Pulmonary artery endothelial cell (primary cell): ENCODE measurements at regions not wholly inside any gene's neighbourhood (a gene's known extent, or its start where the extent isn't known, plus 50 kb on each side); places are given as distances from the start of the nearest gene placed in this dataset.
"Not testable (repeated sequence)": the region's sequence is repeated elsewhere in the genome, so short reads cannot be mapped to it uniquely, and the experiment has no call there.

Experiments used
- DNase-seq: peaks from one replicate; pipeline ENCODE4 v3.0.0-alpha.2; 2011; ENCODE audit warnings: low read depth, low spot score

DNA sequence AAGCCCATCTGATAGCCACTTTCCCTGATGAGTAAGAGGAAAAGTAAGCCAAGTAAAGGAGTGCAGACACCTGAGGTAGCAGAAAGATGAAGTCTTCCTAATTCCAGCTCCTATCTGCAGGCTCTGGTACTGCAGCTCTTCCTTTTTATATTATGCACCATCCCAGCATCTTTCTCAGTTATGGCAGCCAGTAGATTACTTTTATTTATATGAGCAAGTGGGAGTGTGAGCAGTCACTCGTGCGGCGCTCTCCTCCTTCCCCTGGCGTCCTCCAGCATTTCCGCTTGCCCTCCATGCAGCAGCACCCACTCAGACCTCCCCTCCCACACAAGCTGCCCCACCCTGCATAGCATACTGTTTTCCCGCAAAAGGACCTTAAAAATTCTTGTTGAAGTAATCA is 465.9 kb upstream of the DPPA4 start:
- no peak for DNase-seq

GRCh38 chr3:109804697-109805096 is 467.4 kb upstream of the DPPA4 start:
- no peak for DNase-seq

DNA sequence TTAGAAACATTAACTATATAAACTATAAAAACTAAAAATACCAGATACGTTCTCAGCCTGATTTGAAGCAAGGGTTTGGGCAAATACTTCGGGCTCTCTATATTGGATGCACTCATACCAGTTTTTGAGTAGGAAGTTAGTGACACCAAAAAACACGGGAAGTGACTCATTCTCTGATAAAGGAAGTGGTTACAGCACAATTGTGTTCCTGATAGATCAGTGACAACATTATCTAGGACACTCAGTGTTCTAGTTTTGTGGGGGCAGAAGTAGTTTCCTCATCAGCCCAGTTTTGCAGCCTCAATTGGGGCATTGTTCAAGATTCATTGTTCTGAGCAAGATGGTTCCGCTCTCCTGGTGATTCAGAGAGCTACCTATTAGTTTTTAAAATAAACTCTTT is 469.6 kb upstream of the DPPA4 start:
- DNase-seq: peak; percentile 45

DNA sequence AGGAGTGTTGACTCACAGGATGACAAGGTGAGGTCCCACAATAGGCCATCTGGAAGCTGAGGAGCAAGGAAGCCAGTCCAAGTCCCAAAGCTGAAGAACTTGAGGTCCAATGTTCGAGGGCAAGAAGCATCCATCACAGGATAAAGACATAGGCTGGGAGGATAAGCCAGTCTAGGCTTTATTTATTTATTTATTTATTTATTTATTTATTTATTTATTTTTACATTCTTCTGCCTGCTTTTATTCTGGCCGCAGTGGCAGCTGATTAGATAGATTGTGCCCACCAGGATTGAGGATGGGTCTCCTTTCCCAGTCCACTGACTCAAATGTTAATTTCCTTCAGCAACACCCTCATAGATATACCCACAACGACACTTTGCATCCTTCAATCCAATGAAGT is 472.2 kb upstream of the DPPA4 start:
- no peak for DNase-seq

DNA sequence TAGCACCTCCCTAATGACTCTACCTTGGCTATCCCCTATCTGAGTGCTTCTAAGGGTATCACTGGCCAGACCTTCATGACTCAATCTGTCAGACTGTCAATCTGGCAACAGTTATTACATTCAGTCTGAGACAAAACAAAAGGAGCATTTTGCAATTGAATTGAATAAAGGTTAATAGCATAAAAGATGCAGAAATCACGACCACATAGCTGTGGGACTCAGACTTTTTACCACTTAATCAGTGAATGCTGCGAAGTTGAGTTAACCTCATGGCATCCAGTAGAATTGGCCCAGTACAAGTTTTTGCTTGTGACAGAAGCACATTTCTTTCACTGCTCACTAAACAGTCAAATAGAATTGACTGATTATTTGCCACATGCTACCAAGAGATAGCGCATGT is 480.7 kb upstream of the DPPA4 start:
- no peak for DNase-seq

- DNase-seq: no peak
Measured at GRCh38 chr3:109819734-109820133, 482.4 kb upstream of the DPPA4 start.

- no peak for DNase-seq
Measured at GRCh38 chr3:109825971-109826810, 488.8 kb upstream of the DPPA4 start.

DNA sequence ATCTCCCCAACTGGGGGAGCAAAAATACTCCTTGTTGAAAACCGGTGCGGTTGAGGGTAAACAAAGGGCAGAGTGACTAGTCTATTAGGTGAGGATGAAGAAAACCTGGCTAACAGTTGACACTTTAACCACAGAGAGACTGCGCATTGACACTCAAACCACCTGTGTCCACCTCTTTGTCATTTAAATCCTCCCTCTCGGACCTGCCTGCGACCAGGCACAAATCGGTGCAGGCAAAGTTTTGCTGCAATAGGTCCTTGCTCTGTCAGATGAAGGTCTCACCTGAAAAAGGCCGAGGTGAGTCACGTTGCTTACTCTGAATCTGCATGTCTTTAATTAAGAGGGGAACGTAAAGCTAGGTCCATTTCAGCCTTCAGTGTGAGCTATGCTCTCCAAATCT is 494.1 kb upstream of the DPPA4 start:
- DNase-seq: no peak

DNA sequence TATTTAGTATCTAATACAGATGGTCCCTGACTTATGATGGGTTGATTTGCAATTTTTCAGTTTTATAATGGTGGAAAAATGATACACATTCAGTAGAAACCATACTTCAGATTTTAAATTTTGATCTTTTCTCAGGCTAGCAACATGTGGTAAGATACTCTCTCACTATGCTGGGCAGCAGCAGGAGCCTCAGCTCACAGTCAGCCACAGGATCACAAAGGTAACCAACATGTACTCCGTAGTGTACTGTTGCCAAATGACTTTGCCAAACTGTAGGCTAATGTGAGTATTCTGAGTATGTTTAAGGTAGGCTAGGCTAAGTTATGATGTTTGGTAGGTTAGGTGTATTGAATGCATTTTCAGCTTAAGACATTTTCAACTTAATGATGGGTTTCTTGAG is 498.6 kb upstream of the DPPA4 start:
- DNase-seq: no peak

DNA sequence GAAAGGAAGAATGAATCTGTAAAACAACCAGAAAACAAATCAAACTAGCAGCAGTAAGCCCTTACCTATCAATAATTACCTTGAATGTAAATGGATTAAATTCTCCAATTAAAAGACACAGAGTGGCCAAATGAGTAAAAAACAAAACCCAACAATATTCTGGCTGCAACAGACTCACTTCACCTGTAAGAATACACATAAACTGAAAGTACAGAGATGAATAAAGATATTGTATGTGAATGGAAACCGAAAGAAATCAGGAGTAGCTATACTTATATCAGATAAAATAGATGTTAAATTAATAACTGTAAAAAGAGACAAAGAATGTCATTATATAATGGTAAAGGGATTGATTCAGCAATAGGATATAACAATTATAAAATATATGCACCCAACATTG is 514.5 kb upstream of the DPPA4 start:
- DNase-seq: no peak

- no peak for DNase-seq
Measured at GRCh38 chr3:109852283-109852682, 514.9 kb upstream of the DPPA4 start.

GRCh38 chr3:109853077-109853731 is 515.9 kb upstream of the DPPA4 start:
- DNase-seq: no peak

DNA sequence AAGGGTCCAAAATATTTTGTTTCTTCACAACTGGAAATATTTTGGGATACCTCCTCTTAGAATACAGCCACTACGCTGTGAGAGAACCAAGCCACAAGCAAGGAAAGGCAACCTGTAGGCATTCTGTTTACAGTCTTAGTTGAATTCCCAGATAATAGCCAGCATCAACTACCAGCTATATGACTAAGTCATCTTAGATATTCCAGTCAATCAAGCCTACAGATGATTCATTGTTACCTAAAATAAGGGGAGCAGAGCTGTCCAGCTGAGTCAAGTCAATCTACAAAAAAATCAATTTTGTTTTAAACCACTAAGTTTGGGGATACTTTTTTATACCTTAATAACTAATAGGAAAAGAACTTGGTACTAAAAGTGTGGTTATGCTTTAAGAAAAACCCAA is 526.4 kb upstream of the DPPA4 start:
- DNase-seq: no peak

GRCh38 chr3:109864452-109864851 is 527.1 kb upstream of the DPPA4 start:
- no peak for DNase-seq

DNA sequence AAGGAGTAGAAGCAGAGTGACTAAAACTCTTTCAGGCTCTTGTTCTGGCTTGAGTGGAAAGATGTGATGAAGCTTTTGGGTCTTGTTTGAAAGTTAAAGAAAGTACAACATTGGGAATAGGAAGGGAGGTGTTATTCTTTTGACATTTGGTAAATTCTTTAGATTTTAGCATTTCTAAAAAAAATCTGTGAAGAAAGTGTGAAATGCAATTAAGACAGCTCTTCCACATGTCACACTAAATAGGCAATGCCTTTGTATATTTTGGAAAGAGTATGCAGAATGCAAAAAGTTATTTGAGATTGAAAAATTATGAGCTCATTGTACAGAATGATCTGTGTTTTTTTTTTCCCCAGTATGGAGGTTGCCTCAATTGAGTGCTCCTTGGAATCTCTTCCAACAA is 532.2 kb upstream of the DPPA4 start:
- no peak for DNase-seq

- no peak for DNase-seq
Measured at GRCh38 chr3:109874896-109875708, 537.8 kb upstream of the DPPA4 start.

GRCh38 chr3:109877616-109878015 is 540.3 kb upstream of the DPPA4 start:
- DNase-seq: not testable (repeated sequence)

GRCh38 chr3:109882144-109882543 is 544.8 kb upstream of the DPPA4 start:
- DNase-seq: no peak

GRCh38 chr3:109887293-109887692 is 549.9 kb upstream of the DPPA4 start:
- no peak for DNase-seq

- DNase-seq: no peak
Measured at GRCh38 chr3:109888026-109888425, 550.7 kb upstream of the DPPA4 start.

- DNase-seq: no peak
Measured at GRCh38 chr3:109897734-109898133, 560.4 kb upstream of the DPPA4 start.

DNA sequence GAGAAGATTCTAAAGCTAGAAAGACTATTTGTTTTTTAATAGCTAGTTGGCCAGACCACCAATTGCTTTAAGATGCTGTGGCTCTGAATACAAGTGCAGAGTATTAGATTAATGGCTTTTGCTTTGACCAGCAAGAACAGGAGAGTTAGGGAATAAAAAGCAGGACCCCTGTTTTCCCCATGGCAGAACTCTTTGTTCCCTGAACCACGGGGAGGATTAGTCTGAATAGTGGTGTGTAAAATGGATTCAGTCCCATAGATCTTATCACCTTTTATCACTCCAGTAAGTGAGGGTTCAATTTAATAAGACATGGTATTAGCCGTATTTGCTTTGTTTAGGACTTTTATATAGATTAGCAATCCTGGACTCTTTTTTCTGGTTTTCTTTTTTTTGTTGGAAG is 562.6 kb upstream of the DPPA4 start:
- DNase-seq: no peak
